Loucy (cell line): ENCODE measurements at regions not wholly inside any gene's neighbourhood (a gene's known extent, or its start where the extent isn't known, plus 50 kb on each side); places are given as distances from the start of the nearest gene placed in this dataset.

Source experiments
- H2AFZ ChIP-seq: fragments of 200-600 bp; sonication (generic); 2 replicates; pipeline ENCODE4 v1.6.0; 2016; ENCODE audit warnings: antibody characterized with exemption, mild to moderate bottlenecking, low read length, moderate library complexity
- H3F3A ChIP-seq: fragments of 200-600 bp; 2 replicates; pipeline ENCODE4 v1.6.0; 2016; ENCODE audit warnings: antibody characterized with exemption, low read depth, mild to moderate bottlenecking
- H3K27me3 ChIP-seq: fragments of 200-600 bp; sonication (generic); 2 replicates; pipeline ENCODE4 v1.6.1; 2014; ENCODE audit warnings: low read length, mild to moderate bottlenecking; ENCODE audit not compliant: insufficient read depth, poor library complexity, severe bottlenecking
- H3K36me3 ChIP-seq: fragments of 200-600 bp; sonication (generic); 2 replicates; pipeline ENCODE4 v1.6.1; 2016; ENCODE audit warnings: low read length; ENCODE audit not compliant: insufficient read depth
- H3K4me1 ChIP-seq: fragments of 200-600 bp; sonication (generic); 2 replicates; pipeline ENCODE4 v1.5.1; 2014; ENCODE audit warnings: low read length, mild to moderate bottlenecking; ENCODE audit not compliant: insufficient read depth, poor library complexity, severe bottlenecking
- H3K4me2 ChIP-seq: fragments of 200-600 bp; sonication (generic); 2 replicates; pipeline ENCODE4 v1.6.0; 2014; ENCODE audit warnings: antibody characterized with exemption, low read length, low read depth, mild to moderate bottlenecking; ENCODE audit not compliant: poor library complexity, severe bottlenecking
- H3K4me3 ChIP-seq: fragments of 200-600 bp; sonication (generic); 2 replicates; pipeline ENCODE4 v1.5.1; 2014; ENCODE audit warnings: low read length, mild to moderate bottlenecking, mixed read lengths; ENCODE audit not compliant: poor library complexity, severe bottlenecking
- H3K79me2 ChIP-seq: fragments of 200-600 bp; sonication (generic); 2 replicates; pipeline ENCODE4 v1.6.1; 2014; ENCODE audit warnings: low read length; ENCODE audit not compliant: insufficient read depth
- H3K9ac ChIP-seq: fragments of 200-600 bp; sonication (generic); 2 replicates; pipeline ENCODE4 v1.6.0; 2014; ENCODE audit warnings: mild to moderate bottlenecking, low read depth, low read length, moderate library complexity; ENCODE audit not compliant: poor library complexity, severe bottlenecking
- H3K9me2 ChIP-seq: fragments of 200-600 bp; sonication (generic); replicated peaks from 2 replicates; pipeline ENCODE4 v1.6.1; 2016; ENCODE audit warnings: low read depth, low read length, mixed read lengths
- H3K9me3 ChIP-seq: fragments of 200-600 bp; sonication (generic); 2 replicates; pipeline ENCODE4 v1.6.1; 2014; ENCODE audit warnings: mild to moderate bottlenecking, antibody characterized with exemption, low read length, low read depth; ENCODE audit not compliant: insufficient read depth
- H4K20me1 ChIP-seq: fragments of 200-600 bp; sonication (generic); 2 replicates; pipeline ENCODE4 v1.6.0; 2014; ENCODE audit warnings: antibody characterized with exemption, low read length, mild to moderate bottlenecking; ENCODE audit not compliant: insufficient read depth, poor library complexity, severe bottlenecking
- EZH2phosphoT487 ChIP-seq: fragments of 200-600 bp; IDR thresholded peaks from 2 replicates; pipeline ENCODE4 v1.6.1; 2018; ENCODE audit warnings: antibody characterized with exemption, mild to moderate bottlenecking, moderate library complexity, borderline replicate concordance
- TF ChIP-seq, protein P1 (sequence below): fragments of 200-600 bp; sonication (generic); conservative IDR thresholded peaks from 2 replicates; pipeline ENCODE4 v1.5.1; 2014; ENCODE audit warnings: mild to moderate bottlenecking, antibody characterized with exemption, low read length

- Histone ChIP-seq H3K4me2 (peak overlapping the region; percentile 89), H3K9ac (peak overlapping the region; percentile 64), H3K9me2 (no peaks in the 10 kb centered on the region), H3K79me2 (no peaks in the 10 kb centered on the region), H2AFZ (peak overlapping the region; percentile 53), H3K27me3 (no peaks in the 10 kb centered on the region), H3K4me1 (peaks cover 60% of the 10 kb centered on the region), H4K20me1 (no peaks in the 10 kb centered on the region), H3K9me3 (no peaks in the 10 kb centered on the region), H3K4me3 (peak overlapping the region; percentile 63), H3F3A (peaks cover 19% of the 10 kb centered on the region), H3K36me3 (no peaks in the 10 kb centered on the region)
- TF ChIP-seq EZH2phosphoT487 = no peak
- TF ChIP-seq, protein P1, sequence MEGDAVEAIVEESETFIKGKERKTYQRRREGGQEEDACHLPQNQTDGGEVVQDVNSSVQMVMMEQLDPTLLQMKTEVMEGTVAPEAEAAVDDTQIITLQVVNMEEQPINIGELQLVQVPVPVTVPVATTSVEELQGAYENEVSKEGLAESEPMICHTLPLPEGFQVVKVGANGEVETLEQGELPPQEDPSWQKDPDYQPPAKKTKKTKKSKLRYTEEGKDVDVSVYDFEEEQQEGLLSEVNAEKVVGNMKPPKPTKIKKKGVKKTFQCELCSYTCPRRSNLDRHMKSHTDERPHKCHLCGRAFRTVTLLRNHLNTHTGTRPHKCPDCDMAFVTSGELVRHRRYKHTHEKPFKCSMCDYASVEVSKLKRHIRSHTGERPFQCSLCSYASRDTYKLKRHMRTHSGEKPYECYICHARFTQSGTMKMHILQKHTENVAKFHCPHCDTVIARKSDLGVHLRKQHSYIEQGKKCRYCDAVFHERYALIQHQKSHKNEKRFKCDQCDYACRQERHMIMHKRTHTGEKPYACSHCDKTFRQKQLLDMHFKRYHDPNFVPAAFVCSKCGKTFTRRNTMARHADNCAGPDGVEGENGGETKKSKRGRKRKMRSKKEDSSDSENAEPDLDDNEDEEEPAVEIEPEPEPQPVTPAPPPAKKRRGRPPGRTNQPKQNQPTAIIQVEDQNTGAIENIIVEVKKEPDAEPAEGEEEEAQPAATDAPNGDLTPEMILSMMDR = no peak
Observed at GRCh38 chr10:34869135-34869836, 54.2 kb upstream of the PARD3 start.

DNA sequence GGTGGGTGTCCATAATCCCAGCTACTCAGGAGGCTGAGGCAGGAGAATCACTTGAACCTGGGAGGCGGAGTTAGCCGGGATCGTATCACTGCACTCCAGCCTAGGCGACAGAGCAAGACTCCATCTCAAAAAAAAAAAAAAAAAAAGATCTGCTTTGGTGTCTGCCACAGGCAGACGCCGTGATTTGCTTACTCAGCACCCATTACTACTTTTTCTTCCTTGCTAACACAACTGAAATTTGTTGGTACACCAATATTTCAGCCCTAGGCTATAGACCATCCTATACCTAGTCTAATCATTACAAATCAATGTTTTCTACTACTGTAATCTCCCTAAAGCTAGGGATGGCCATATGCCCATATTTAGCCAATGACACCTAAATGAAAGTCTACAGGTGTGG, 53.5 kb upstream of the PARD3 start:
- Histone ChIP-seq H3K79me2 (no peaks in the 10 kb centered on the region), H3K4me3 (peak overlapping the region; percentile 63), H3K36me3 (no peaks in the 10 kb centered on the region), H2AFZ (peak overlapping the region; percentile 53; the same call in 1 of the 2 replicates), H3F3A (peaks cover 19% of the 10 kb centered on the region), H3K4me1 (peaks cover 67% of the 10 kb centered on the region), H3K9me2 (no peaks in the 10 kb centered on the region), H3K9me3 (no peaks in the 10 kb centered on the region), H4K20me1 (no peaks in the 10 kb centered on the region), H3K27me3 (no peaks in the 10 kb centered on the region), H3K4me2 (peak overlapping the region; percentile 89), H3K9ac (peak overlapping the region; percentile 64)
- TF ChIP-seq EZH2phosphoT487 = no peak
- TF ChIP-seq, protein P1 = no peak

DNA sequence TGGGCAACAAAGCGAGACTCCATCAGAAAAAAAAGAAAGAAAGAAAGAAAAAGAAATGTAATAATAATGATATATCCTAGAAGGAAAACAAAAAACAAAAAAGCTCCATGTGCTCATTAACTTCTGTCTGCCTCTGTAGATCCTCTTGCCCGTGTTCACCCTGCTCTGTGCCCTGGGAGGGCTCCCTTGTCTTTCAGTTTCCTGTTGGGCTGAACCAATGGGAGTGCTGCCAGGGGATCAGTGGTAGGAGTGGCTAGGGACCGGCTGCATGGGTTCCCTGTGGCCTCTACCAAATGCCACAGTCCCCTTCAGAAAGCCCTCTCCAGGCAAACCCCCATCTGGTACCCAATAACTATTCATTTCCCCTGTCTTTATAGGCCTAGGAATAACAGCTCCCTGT, 51.8 kb upstream of the PARD3 start:
- TF ChIP-seq, protein P1 = no peak
- no peak for TF ChIP-seq EZH2phosphoT487
- Histone ChIP-seq H3K9me2 (no peaks in the 10 kb centered on the region), H3K79me2 (no peaks in the 10 kb centered on the region), H4K20me1 (no peaks in the 10 kb centered on the region), H3F3A (peaks cover 19% of the 10 kb centered on the region), H3K9me3 (no peaks in the 10 kb centered on the region), H3K4me1 (peaks cover 63% of the 10 kb centered on the region), H3K36me3 (no peaks in the 10 kb centered on the region), H2AFZ (0 out of 2 replicates have a peak overlapping the region, but pooled peaks have one; percentile 4), H3K27me3 (no peaks in the 10 kb centered on the region), H3K4me2 (peak overlapping the region; percentile 70), H3K9ac (peak overlapping the region; percentile 75), H3K4me3 (peak overlapping the region; percentile 60)
